Gastrocnemius medialis (tissue), 4 donors: ENCODE measurements at regions not wholly inside any gene's neighbourhood (a gene's known extent, or its start where the extent isn't known, plus 50 kb on each side); places are given as distances from the start of the nearest gene placed in this dataset.

Experiments
- CTCF ChIP-seq, 5 experiments: fragments of 450-650 bp in 3 of 5; fragments of 200-600 bp in 2 of 5; sonication (generic) in 2 of 5; IDR thresholded peaks in 4 of 5; conservative IDR thresholded peaks in 1 of 5; 1 replicate in 4 of 5; 2 replicates in 1 of 5; pipeline ENCODE4 v1.5.1; 2016 to 2019; ENCODE audit warnings: antibody characterized with exemption in 5 of 5, mild to moderate bottlenecking in 3 of 5, moderate library complexity in 3 of 5
- POLR2A ChIP-seq, 2 donors: fragments of 450-650 bp; IDR thresholded peaks; one replicate each; pipeline ENCODE4 v1.6.1; 2017; ENCODE audit warnings: antibody characterized with exemption in 2 of 2, mild to moderate bottlenecking in 2 of 2, moderate library complexity in 2 of 2

GRCh38 chr1:187275985-187276575 is 447.3 kb downstream of the PLA2G4A start:
- TF ChIP-seq CTCF (IDR thresholded peaks at IDR 0.05 in 4 of 5, conservative IDR thresholded peaks at IDR 0.05 in 1 of 5), result no peak
- TF ChIP-seq POLR2A (IDR thresholded peaks at IDR 0.05), result no peak
